MM.1S (cell line): ENCODE measurements at regions not wholly inside any gene's neighbourhood (a gene's known extent, or its start where the extent isn't known, plus 50 kb on each side); places are given as distances from the start of the nearest gene placed in this dataset.

Experiments
- DNase-seq: peaks from one replicate; pipeline ENCODE4 v3.0.0-alpha.2; 2015
- H2AFZ ChIP-seq: fragments of 300-600 bp; sonication (generic); 2 replicates; pipeline ENCODE4 v1.6.0; 2016; ENCODE audit warnings: antibody characterized with exemption, low read length
- H3F3A ChIP-seq: fragments of 300-600 bp; sonication (generic); 2 replicates; pipeline ENCODE4 v1.6.1; 2016; ENCODE audit warnings: mild to moderate bottlenecking, antibody characterized with exemption, low read length, moderate library complexity, mixed read lengths; ENCODE audit not compliant: insufficient read depth
- H3K27ac ChIP-seq: fragments of 300-600 bp; sonication (generic); 2 replicates; pipeline ENCODE4 v1.5.1; 2016; ENCODE audit warnings: mild to moderate bottlenecking, low read length
- H3K27me3 ChIP-seq: fragments of 300-600 bp; sonication (generic); replicated peaks from 2 replicates; pipeline ENCODE4 v1.6.0; 2016; ENCODE audit warnings: low read length; ENCODE audit not compliant: insufficient read depth
- H3K36me3 ChIP-seq: fragments of 300-600 bp; sonication (generic); replicated peaks from 2 replicates; pipeline ENCODE4 v1.6.1; 2016; ENCODE audit warnings: mild to moderate bottlenecking, low read length, mixed read lengths; ENCODE audit not compliant: insufficient read depth
- H3K4me1 ChIP-seq: fragments of 300-600 bp; sonication (generic); 2 replicates; pipeline ENCODE4 v1.6.1; 2016; ENCODE audit warnings: low read length, mixed read lengths
- H3K4me2 ChIP-seq: fragments of 300-600 bp; sonication (generic); 2 replicates; pipeline ENCODE4 v1.6.0; 2016; ENCODE audit warnings: low read depth, low read length
- H3K4me3 ChIP-seq: fragments of 300-600 bp; sonication (generic); 2 replicates; pipeline ENCODE4 v1.5.1; 2016; ENCODE audit warnings: low read length, mixed read lengths
- H3K79me2 ChIP-seq: fragments of 300-600 bp; sonication (generic); 2 replicates; pipeline ENCODE4 v1.6.1; 2016; ENCODE audit warnings: mixed run types, low read length, mixed read lengths
- H3K9ac ChIP-seq: fragments of 300-600 bp; sonication (generic); 2 replicates; pipeline ENCODE4 v1.6.1; 2016; ENCODE audit warnings: low read length, mixed read lengths
- H3K9me2 ChIP-seq: fragments of 300-600 bp; sonication (generic); replicated peaks from 2 replicates; pipeline ENCODE4 v1.6.1; 2016; ENCODE audit warnings: mild to moderate bottlenecking, low read length, mixed read lengths; ENCODE audit not compliant: insufficient read depth
- H3K9me3 ChIP-seq: fragments of 300-600 bp; sonication (generic); replicated peaks from 2 replicates; pipeline ENCODE4 v1.6.1; 2016; ENCODE audit warnings: mild to moderate bottlenecking, low read length, mixed read lengths; ENCODE audit not compliant: insufficient read depth
- H4K20me1 ChIP-seq: fragments of 300-600 bp; sonication (generic); 2 replicates; pipeline ENCODE4 v1.6.1; 2016; ENCODE audit warnings: mild to moderate bottlenecking, low read length, moderate library complexity, mixed read lengths; ENCODE audit not compliant: insufficient read depth
- CTCF ChIP-seq: fragments of 300-600 bp; sonication (generic); IDR thresholded peaks from 2 replicates; pipeline ENCODE4 v1.5.1; 2016; ENCODE audit warnings: antibody characterized with exemption, low read length, mixed read lengths
- EZH2 ChIP-seq: fragments of 300-600 bp; sonication (generic); optimal IDR thresholded peaks from 2 replicates; pipeline ENCODE3; 2017; ENCODE audit warnings: low read depth, mild to moderate bottlenecking, antibody characterized with exemption, low read length, mixed read lengths
- EZH2phosphoT487 ChIP-seq: fragments of 300-600 bp; sonication (generic); IDR thresholded peaks from 2 replicates; pipeline ENCODE4 v1.6.1; 2018; ENCODE audit warnings: antibody characterized with exemption, low read length

GRCh38 chr20:29687438-29687837 lies 1570.0 kb upstream of the DEFB115 start:
- Histone ChIP-seq H3K27ac (no peak overlapping the region), H3K27me3 (no peaks in the 10 kb centered on the region), H3K9ac (no peak overlapping the region), H2AFZ (no peak overlapping the region), H3K9me2 (no peaks in the 10 kb centered on the region), H3K4me3 (no peak overlapping the region), H3K79me2 (no peaks in the 10 kb centered on the region), H3K36me3 (no peaks in the 10 kb centered on the region), H4K20me1 (no peaks in the 10 kb centered on the region), H3K4me1 (no peaks in the 10 kb centered on the region), H3K4me2 (no peak overlapping the region), H3F3A (no peaks in the 10 kb centered on the region), H3K9me3 (no peaks in the 10 kb centered on the region)
- DNase-seq, result no peak
- no peak for TF ChIP-seq CTCF
- no peak for TF ChIP-seq EZH2phosphoT487
- no peak for TF ChIP-seq EZH2

- no peak overlapping the region for H2AFZ ChIP-seq
- H3K4me1 ChIP-seq, result no peaks in the 10 kb centered on the region
- no peaks in the 10 kb centered on the region for H3K27me3 ChIP-seq
- no peak overlapping the region for H3K4me2 ChIP-seq
- H3K9me3 ChIP-seq, result no peaks in the 10 kb centered on the region
- no peaks in the 10 kb centered on the region for H3F3A ChIP-seq
- H3K9ac ChIP-seq, result no peak overlapping the region
- H3K27ac ChIP-seq, result no peak overlapping the region
- H3K36me3 ChIP-seq, result no peaks in the 10 kb centered on the region
- H3K79me2 ChIP-seq, result no peaks in the 10 kb centered on the region
- no peaks in the 10 kb centered on the region for H3K9me2 ChIP-seq
- no peak overlapping the region for H3K4me3 ChIP-seq
- no peaks in the 10 kb centered on the region for H4K20me1 ChIP-seq
- no peak for DNase-seq
- TF ChIP-seq EZH2 (no peak), CTCF (no peak), EZH2phosphoT487 (no peak)
Measured at GRCh38 chr20:29689411-29690225, 1567.8 kb upstream of the DEFB115 start.

- Histone ChIP-seq H3K9me2 (no peaks in the 10 kb centered on the region), H2AFZ (no peak overlapping the region), H3K27me3 (no peaks in the 10 kb centered on the region), H3K4me1 (no peaks in the 10 kb centered on the region), H3K4me2 (no peak overlapping the region), H3K4me3 (no peak overlapping the region), H3K36me3 (no peaks in the 10 kb centered on the region), H3K9me3 (no peaks in the 10 kb centered on the region), H3K27ac (no peak overlapping the region), H4K20me1 (no peaks in the 10 kb centered on the region), H3K9ac (no peak overlapping the region), H3F3A (no peaks in the 10 kb centered on the region), H3K79me2 (no peaks in the 10 kb centered on the region)
- no peak for TF ChIP-seq EZH2phosphoT487
- TF ChIP-seq EZH2, result no peak
- TF ChIP-seq CTCF, result no peak
- no peak for DNase-seq
Measured at GRCh38 chr20:29690274-29690673, 1567.2 kb upstream of the DEFB115 start.
